ENCODE measurements at regions not wholly inside any gene's neighbourhood (a gene's known extent, or its start where the extent isn't known, plus 50 kb on each side); places are given as distances from the start of the nearest gene placed in this dataset.
"Not testable (repeated sequence)": the region's sequence is repeated elsewhere in the genome, so short reads cannot be mapped to it uniquely, and the experiment has no call there.

- DNase-seq: no peak
These were observed 337.5 kb downstream of the SOX9 start for GRCh38 chr17:72458301-72458700.

DNA sequence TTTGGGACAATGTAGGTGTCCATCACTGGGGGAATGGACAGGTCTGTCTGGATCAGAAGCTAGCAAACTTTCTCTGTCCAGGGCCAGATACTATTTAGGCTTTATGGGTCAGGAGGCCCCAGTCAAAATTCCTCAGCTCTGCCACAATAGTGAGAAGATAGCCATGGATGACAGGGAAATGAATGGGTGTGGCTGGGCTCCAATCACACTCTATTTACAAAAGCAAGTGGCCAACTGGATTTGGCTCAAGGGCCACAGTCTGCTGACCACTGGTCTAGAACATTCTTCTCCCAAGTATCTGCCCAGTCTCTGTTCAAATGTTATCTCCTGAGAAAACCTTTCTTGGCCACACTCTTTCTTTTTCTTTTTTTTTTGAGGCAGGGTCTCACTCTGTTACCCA is 339.9 kb downstream of the SOX9 start:
- DNase-seq: no peak

DNA sequence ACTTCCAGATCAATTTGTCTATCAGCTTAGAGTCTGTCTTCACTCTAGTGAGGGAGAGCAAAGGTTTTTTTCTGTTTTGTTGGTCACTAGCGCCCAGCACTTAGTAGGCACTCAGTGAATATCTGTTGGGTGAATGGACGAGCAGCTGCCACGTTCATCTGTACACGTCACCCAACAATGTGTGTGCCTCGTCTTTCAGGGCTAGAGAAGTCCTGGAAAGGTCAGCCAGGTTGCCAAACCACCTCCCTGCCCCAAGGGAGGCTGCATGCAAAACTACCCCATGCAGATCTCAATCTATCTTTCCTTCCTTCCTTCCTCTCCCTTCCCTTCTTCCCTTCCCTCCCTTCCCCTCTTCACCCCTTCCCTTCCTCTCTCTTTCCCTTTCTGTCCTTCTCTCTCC is 340.9 kb downstream of the SOX9 start:
- no peak for DNase-seq

DNA sequence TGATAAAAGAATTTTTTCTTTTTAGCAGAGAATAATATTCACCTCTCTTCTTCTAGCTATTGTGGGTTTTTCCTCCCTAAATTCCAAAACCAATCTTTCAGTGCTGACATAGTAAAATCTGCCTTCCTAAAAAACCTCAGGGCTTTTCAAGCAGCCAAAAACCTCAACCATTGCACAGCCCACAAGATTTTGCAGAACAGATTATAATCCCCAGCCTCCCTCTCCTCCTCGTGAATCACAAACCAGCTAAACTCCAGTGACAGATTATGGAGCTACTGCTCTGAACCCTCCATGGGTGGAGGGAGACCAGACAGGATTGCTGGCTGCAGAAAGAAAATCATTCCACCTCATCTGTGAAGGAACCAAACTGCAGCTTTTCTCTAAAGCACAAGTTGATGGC is 341.6 kb downstream of the SOX9 start:
- DNase-seq: no peak

DNA sequence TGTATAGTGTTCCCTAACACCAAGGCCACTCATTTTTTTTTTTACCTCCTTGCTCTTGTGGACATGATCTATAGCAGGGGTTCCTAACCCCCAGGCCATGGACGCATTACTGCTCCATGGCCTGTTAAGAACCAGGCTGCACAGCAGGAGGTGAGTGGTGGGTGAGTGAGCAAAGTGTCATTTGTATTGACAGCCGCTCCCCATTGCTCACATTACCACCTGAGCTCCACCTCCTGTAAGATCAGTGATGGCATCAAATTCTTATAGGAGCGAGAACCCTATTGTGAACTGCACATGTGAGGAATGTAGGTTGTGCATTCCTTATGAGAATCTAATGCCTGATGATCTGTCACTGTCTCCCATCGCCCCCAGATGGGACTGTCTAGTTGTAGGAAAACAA is 342.0 kb downstream of the SOX9 start:
- no peak for DNase-seq

DNA sequence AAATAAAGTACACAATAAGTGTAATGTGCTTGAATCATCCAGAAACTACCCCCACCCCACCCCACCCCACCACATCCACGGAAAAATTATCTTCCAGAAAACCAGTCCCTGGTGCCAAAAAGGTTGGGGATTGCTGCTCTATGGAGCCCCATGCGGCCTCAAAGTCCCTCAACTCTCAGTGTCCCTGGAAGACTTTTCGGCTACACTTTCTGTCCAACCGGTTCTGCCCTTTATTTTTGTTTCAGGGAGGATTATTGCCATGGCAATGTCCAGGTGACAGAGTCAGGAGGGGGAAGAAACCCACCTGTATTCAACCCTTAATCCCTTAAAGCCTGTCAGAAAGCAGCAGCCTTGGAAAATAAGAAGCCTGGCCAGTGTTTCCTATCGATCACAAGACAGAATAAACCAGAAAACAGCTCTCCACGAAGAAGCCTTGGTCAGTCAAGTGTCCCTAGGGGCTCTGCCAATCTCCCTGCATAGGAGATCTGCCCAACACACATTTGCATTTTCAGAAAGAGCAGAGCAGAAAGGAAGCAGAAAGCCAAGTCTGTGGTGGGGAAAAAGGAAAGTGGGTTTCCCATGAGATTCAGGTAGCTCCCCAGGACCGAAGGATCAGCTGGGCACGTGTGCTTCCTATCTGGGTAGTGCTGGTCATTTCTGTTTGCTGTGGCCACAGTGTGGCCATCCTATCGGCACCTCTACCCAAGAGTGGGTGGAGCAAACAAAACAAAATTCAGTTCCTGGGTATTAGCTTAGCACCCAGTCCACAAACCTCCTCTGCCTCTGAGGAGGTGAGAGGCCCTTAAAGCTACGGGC is 342.7 kb downstream of the SOX9 start:
- no peak for DNase-seq

DNA sequence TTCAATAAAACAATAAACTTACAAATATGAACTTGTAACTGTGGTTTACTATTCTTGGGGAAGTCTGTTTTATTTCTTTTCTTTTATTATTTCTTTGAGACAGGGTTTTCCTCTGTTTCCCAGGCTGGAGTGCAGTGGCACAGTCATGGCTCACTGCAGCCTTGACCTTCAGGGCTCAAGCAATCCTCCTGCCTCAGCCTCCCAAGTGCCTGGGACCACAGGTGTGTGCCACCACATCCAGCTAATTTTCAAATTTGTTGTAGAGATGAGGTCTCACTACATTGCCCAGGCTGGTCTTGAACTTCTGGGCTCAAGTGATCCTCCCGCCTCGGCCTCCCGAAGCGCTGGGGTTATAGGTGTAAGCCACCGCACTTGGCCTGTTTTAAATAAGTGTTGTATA is 343.4 kb downstream of the SOX9 start:
- DNase-seq: not testable (repeated sequence)

DNA sequence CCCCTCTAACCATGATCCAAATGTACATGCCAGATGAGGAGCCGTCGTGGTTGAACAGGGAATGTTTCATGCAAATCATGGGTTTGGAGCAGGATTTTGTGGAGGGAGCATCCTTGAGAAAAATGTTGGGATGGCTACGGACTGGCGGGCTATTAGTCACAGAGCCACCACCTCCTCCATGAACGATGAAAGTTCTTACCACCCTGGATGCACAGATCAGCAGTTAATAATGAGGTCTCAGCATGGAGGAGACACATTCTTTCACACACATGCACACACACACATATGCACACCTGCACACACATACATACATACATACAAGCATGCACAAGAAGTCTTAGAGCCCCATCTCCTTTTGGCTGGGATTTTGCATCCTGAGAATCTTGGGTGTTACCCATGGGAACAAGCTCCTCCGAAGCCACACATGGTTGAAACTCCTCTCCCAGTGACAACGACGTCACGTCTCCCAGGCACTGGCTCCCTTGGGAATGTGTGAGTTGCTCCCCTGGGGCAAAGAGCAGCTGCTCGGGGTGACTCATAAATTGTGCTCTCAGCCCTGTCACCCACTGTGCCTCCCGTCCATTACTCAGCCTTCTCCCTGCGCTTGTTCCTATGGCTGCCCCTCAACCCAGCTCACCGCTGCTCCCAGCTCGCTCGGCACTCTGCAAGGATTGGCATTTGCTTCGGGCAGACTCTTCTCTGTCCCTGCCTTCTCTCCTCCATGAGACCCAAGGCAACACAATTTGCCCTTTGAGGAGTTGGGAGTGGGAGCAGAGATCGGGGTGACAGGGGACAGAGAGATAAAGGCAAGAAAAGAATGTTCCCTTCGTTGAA is 344.6 kb downstream of the SOX9 start:
- peak; percentile 94 for DNase-seq

DNA sequence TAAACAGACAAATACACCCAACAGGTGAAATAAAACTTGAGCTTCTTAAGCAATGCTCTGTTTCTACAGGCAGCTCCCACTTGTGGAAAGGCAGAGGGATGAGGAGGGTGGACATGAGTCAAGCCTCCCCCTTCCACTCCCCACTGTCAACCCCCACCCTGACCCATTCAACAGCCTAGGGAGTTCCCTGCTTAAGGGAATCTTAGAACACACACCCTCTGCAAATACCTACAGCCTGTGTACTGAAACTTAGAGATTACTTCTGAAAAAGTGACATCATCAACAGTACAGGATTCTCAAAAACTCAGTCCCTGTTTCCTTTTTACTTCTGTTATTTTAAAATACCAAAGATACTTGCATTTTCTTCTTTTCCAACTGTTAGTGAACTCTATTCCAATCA is 345.4 kb downstream of the SOX9 start:
- no peak for DNase-seq

GRCh38 chr17:72466606-72467005 is 345.8 kb downstream of the SOX9 start:
- DNase-seq: no peak

- DNase-seq: no peak
These were observed 347.2 kb downstream of the SOX9 start for GRCh38 chr17:72467841-72468653.

- DNase-seq: no peak
These were observed 348.0 kb downstream of the SOX9 start for GRCh38 chr17:72468841-72469240.

GRCh38 chr17:72470121-72470705 is 349.4 kb downstream of the SOX9 start:
- no peak for DNase-seq

GRCh38 chr17:72470734-72471133 is 349.9 kb downstream of the SOX9 start:
- DNase-seq: no peak

DNA sequence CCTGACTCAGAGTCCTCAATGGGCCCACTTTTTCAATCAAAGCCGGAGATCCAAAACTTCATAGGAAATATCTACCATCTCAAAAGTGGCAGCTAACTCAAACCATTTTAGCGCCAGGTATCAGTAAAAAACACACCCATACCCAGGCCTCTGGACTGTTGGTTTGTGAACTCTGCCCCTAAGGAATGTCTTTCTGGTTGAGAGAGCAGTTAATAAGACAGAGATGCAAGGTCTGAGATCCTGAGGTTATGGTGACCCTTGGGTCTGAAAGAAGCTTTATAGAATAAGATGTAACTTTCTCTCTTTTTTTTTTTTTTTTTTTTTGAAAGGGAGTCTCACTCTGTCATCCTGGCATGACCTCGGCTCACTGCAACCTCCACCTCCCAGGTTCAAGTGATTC is 350.5 kb downstream of the SOX9 start:
- no peak for DNase-seq

DNA sequence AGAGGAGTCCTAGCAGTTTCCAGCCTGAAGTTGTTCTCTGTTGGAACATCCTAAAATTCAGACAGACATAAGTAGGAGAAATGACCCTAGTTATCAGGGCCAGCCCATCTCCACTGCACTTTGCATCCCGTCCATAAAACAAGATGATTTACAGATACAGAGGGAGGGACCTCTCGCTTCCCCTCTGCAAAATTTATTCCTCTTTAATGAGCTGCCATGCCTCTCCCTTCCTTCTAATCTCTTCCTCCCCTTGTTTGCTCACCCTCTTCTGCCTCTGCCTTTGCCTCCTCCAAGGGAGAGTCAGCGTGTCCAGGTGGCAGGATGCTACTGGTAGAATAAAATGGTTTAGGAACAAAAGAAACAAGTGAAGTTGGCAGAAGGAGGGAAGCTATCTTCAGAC is 351.3 kb downstream of the SOX9 start:
- DNase-seq: no peak

GRCh38 chr17:72472853-72473390 is 352.1 kb downstream of the SOX9 start:
- not testable (repeated sequence) for DNase-seq

DNA sequence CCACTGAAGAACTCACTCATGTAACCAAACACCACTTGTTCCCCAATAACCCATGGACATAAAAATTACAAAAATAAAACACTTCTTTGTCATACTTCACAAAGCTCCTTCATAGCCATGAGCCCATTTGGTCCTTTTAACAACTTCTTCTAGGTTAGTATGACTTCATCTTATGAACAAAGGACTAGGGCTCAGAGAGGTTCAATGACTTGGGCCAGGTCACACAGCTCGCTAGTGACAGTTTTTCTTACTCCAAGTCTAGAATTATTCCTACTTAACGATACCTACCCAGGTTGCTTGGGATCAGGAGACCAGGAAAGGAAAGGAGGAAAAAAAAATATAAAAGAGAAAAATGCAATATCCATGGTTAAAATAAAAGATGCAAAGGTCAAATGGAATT is 353.4 kb downstream of the SOX9 start:
- no peak for DNase-seq

- DNase-seq: no peak
These were observed 354.1 kb downstream of the SOX9 start for GRCh38 chr17:72474719-72475477.

DNA sequence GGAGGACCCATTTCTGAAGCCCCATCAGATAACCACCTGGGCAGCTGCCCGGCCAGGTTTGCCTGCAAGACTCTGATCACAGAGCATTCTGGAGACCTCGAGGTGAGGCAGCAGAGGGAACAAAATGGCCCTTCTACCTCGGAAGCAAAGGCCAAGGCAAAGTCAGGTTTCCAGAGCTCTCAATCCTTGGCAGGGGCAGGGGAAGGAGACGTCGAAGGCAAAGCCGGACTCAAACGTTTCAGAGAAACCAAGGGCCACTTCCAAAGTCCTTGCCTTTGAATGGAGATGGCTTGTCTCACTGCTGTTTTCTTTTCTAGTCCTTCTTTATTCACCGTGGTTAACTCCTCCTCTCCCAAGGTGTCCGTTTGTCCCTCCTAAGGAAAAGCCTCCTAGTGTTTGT is 355.3 kb downstream of the SOX9 start:
- no peak for DNase-seq

- DNase-seq: no peak
These were observed 355.8 kb downstream of the SOX9 start for GRCh38 chr17:72476575-72476986.

DNA sequence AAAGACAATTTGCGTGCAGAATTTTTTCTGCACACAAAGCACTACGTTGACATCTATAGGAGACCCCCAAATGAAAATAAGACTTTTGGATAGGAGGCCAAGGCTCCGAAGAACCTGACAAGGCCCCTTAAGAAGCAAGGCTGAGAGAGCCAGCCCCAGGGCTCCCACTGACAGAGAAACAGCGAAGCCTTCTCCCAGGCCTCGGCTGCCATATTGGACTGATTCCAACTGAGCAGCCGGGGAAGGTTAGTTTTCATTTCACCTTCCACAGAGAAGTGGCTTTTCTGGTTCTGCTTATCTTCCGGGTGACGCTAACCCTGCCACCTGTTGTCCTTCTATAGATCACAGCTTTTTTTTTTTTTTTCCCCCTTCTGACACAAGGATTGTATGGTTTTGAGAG is 356.7 kb downstream of the SOX9 start:
- DNase-seq: peak; percentile 59

All from NCI-H2107 (cell line).